Suppressor macrophage treated with lipopolysaccharide for 4 hours (primary cell): ENCODE measurements at regions not wholly inside any gene's neighbourhood (a gene's known extent, or its start where the extent isn't known, plus 50 kb on each side); places are given as distances from the start of the nearest gene placed in this dataset.
"Not testable (repeated sequence)": the region's sequence is repeated elsewhere in the genome, so short reads cannot be mapped to it uniquely, and the experiment has no call there.

Source experiments
- DNase-seq: peaks from one replicate; pipeline ENCODE4 v3.0.0-alpha.2; 2020

- no peak for DNase-seq
Observed at GRCh38 chr4:177494791-177495190, 52.6 kb upstream of the AGA start.

- DNase-seq, result not testable (repeated sequence)
Observed at GRCh38 chr4:177495626-177496025, 53.4 kb upstream of the AGA start.

- no peak for DNase-seq
Observed at GRCh38 chr4:177499537-177499936, 57.3 kb upstream of the AGA start.

GRCh38 chr4:177505171-177505615, 63.0 kb upstream of the AGA start:
- no peak for DNase-seq

DNA sequence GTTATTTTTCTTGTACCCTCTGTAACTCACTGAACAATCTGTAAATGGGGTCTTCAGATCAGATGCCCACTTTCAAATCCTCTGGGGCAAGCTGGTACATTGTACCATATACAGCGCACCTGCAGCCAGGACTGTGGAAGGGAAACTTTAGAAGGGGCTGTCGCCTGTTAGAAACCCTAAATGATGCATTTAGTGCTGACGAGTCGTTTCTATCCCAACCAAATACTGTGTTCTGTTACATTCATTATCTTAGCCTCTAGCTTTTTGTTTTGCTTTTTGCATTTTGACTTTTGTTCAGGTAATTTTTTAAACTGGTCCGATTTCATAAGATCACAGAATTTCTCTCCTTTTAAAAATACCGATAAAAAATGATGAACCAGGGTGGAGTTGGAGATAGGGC, 66.4 kb upstream of the AGA start:
- no peak for DNase-seq

DNA sequence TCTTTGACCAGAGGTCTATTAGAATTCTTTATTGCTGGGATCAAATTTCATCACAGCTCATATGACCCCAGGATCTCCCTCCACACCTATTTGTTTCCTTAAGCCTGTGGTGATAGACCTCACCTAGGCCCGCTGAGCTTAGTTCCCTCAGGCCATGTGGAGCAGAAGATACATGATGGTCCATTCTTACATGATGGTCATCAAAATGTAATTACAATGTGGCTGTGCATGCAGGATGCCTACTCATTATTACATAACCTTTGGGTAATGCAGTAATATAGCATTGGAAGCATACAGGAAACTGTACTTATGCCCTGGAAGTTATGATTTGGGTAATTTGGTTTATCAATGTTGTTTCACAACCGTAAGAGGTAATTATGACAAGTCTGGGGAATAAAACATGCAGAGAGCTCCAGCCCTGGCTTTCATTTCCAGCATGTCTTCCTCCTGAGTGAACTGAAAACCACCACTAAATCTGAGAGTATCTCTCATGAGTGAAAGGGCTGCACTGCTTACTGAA, 67.0 kb upstream of the AGA start:
- no peak for DNase-seq

DNA sequence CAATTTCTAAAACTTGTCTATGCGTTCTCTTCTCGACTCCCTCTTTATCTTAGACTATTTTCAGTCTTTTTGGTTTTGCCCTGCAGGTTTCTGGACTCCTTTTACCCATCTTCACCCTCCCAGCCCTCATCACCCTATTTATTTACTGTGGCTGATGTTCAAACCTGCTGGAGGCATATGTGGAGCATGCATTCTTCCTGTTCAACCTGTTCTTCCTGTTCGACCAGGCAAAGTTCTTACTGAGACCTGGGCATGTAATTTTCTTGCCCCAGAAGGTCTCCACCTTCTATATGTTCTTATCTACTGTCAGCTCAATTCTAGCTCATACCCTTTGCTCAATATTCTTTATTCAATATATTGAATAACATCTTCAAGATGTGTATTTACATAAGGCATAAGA, 69.4 kb upstream of the AGA start:
- DNase-seq, result no peak

DNA sequence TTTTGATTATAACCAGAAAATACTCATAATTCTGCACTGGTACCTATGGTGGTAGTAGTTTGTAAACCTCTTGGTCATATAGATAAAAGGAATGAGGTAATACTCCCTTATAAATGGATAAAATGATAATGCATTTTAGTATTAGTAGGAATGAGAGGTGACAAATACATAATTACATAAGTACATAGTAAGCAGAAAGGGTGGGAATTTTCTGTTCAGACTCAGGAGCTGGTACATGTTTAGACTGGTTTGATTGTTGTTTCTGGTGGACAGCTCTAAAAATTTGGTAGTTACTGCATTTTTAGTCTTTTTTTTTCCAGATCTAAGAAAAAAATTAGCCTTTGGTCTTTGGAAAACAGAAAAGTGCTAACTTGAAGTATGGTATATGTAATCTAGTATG, 70.4 kb upstream of the AGA start:
- DNase-seq, result no peak

GRCh38 chr4:177517862-177518261, 75.6 kb upstream of the AGA start:
- no peak for DNase-seq

GRCh38 chr4:177519481-177520260, 77.4 kb upstream of the AGA start:
- DNase-seq, result no peak

- no peak for DNase-seq
Observed at GRCh38 chr4:177528620-177529019, 86.4 kb upstream of the AGA start.

GRCh38 chr4:177530561-177530960, 88.3 kb upstream of the AGA start:
- DNase-seq, result no peak

DNA sequence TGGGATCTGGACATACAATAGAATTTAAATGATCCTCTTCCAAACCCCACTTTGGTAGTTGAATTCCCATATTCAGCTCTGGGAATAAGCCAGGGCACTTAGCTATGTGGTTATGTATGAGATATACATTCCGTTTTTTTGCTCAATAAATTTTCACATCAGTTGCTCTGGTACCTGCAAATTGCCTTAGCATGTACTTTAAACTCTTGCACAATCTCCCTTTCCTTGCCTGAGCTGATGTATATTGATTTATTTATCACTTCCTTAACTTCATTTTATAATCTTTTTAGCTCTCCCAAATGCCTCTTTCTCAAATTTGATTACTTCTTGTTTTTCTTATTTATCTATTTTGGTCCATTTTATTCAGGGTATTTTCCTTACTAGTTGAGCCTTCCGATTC, 90.1 kb upstream of the AGA start:
- no peak for DNase-seq

- not testable (repeated sequence) for DNase-seq
Observed at GRCh38 chr4:177534841-177535240, 92.6 kb upstream of the AGA start.

DNA sequence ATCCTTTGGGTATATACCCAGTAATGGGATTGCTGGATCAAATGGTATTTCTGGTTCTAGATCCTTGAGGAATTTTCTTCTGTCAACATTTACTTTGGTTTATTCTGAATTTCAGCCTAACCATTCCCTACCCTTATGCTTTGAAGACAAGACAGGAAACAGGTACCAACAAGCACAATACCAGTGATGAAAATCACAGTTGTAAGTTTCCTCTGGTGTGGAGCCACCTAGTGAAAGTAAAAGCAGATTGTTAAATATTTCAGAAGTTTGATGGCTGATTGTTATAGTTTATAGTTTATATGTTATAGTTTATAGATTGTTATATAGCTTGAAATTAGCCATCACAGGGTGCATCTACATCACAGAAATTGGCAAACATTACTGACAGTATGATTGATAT, 104.5 kb upstream of the AGA start:
- DNase-seq, result no peak

DNA sequence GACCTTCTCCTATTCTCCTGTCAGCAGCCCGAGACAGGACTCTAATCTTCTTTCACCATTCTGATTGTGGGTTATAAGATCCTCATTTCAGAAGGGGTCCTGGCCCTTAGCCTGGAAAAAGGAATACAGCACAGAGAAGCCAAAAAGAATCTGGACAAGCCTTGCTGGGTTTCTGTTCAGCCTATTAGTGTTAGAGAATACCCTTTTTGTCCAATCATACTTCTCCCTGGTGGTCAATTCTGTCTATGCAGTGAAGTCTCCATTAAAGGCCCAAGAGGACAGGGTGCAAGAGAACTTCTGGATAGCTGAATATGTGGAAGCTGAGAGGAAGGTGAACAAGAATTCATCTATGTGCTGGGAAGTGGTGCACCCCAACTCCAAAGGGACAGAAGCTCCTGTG, 105.7 kb upstream of the AGA start:
- no peak for DNase-seq

DNA sequence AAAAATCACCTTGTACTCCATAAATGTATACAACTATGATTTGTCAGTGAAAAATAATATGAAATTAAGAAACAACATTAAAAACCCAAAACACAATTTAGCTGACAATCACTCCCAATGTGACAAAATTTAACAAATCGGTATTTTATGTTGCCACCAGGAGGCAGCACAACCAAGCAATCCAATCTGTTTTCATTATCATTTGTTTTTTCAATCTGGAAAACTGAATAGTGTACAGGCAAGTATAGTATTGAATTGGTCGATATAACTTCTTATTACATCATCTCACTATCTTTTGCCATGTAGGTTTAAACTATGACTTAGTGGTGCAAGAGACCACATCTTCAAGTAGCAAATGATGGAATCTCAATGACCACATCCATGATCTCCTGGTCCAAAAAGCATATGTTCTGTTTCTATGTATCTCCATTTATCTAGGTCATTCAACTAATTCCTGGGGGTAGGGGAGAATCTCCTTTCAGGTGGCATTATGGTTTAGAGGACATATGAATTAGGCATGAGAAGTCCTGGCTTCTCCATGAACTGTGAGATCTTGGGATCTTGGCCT, 112.9 kb upstream of the AGA start:
- DNase-seq, result peak; percentile 31

- DNase-seq, result no peak
Observed at GRCh38 chr4:177557416-177557815, 115.2 kb upstream of the AGA start.

- no peak for DNase-seq
Observed at GRCh38 chr4:177558995-177559394, 116.8 kb upstream of the AGA start.

DNA sequence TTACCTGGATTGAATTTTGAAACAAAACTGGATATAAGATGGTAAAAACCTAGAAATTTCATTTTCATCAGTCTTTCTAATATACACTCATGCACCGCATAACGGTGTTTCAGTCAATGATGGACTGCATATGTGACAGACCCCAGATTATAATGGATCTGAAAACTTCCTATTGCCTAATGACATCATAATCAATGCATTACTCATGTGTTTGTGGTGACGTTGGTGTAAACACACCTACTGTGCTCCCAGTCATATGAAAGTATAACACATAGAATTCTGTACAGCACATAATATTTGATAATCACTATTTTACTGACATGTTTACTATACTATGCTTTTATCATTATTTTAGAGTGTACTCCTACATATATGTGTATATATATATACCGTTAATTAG, 119.9 kb upstream of the AGA start:
- DNase-seq, result no peak

GRCh38 chr4:177562859-177563258, 120.6 kb upstream of the AGA start:
- no peak for DNase-seq

DNA sequence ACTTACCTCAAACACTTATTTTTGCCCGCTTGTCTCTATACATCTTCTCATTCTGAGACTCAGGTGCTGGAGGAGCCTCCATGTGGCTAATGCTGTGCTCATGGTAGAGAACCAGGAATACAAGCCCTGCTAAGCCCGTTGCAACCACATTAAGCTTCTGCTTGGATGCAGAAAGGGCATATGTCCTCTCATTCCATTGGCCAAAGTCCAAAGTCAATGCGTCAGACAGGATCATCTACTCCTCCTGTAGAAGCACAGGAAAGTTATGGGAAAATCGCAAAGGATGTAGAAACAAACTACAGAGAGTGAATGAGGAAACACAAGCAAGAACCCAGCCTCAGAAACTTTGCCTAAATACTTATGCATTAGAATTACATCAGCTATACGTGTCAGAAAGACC, 124.5 kb upstream of the AGA start:
- no peak for DNase-seq

- DNase-seq, result no peak
Observed at GRCh38 chr4:177568931-177569330, 126.7 kb upstream of the AGA start.

DNA sequence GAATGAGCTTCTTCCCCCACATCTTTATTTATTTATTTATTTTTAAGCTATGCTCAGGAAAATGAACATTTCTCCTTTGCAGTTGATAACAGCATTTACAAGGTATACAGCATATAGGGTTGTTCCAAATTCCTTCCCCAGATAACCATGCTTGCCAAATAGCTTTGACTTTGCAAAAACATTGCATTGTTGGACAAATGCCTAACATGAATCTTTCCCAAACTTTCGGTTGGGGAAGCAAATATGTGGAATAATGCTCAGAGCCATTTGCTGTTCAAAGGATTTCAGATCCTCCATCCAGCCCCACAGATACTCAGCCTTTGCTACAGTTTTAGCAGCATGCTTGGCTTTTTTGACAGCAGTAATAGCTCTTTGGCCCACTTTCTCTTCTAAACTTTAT, 127.2 kb upstream of the AGA start:
- DNase-seq, result no peak

- DNase-seq, result peak; percentile 9
Observed at GRCh38 chr4:177573507-177573906, 131.3 kb upstream of the AGA start.
